Right hindlimb (tissue), 1 donor: ENCODE measurements at regions not wholly inside any gene's neighbourhood (a gene's known extent, or its start where the extent isn't known, plus 50 kb on each side); places are given as distances from the start of the nearest gene placed in this dataset.
A peak's percentile ranks its signal among the peaks of the same experiment; 100 is the strongest.
"Not testable (repeated sequence)": the region's sequence is repeated elsewhere in the genome, so short reads cannot be mapped to it uniquely, and the experiment has no call there.

Experiments used
- DNase-seq: peaks from one replicate; pipeline ENCODE4 v3.0.0-alpha.2; 2018

DNA sequence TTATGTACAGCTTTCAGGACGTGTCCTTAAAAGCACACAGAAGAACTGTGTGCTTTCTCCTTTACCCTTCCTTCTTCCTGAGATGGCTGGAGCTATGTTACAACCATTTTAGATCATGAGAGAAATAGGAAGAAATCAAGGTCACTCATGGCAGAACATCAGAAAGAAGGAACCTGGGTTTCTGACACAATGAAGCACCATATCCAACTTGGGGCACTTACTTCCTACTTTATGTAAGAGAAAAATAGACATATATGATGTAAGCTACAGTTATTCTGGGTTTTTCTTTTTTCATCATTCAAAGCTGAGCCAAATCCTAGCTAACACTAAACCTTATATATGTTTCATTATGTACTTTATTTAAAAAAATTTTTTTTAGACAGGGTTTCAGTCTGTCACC is 79.5 kb downstream of the FAM161A start:
- no peak for DNase-seq

DNA sequence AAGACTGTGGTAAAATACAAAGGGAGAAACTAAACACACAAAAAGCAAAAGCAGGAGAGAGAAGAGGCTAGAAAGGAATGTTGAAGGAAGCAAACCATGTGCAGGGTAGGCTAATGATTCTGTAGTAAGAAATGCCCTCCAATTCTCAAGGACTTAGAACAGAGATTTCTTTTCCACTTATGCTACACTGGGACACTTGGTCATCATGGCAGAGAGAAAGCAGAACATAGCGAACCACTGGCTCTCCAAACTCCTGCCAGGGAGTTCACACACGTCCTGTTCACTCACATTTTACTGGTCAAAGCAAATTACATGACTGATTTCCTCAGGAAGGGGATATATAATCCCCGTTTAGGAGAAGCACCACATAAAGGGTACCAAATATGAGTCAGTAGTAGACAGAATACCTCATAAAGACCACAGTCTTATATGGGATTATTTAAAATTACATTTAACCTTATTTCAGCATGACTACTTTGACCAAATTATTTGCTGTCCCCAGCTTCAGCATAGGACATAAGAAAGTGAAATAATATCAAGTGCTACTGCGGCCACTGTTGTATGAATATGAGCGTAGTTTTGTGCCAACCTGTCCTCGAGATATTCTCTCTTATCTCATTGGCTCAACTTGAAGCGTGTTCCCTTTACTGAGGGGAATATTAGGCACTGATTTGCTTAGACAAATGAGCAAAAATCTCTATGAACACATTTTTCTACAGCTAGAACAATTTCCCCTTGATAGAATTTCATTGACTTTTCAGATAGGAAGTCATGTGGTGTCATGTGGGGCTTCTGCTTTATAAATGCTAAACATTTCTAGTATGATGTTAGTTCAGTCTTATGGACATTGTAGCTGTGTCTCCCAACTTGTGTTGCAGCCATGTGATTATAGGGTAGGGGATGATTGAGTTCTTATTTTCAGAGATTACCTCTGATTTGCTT is 81.7 kb downstream of the FAM161A start:
- no peak for DNase-seq

DNA sequence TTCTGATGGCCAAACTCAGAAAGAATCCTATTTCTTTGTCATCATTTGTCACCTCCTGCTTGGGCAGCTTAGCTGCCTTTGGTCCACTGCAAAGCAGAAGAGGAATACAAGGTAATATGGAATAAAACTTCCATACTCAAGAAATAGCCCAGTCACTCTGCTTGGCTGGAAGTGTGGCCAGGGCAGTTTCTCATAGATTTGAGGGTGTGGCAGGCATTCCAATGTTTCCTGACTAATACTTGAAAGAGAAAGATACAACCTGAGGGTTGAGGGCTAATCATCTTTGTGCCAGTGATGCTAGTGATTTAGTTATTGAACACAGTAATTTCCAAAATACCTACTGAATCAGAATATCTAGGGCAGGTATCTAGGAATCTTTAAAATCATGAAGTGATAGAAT is 83.1 kb downstream of the FAM161A start:
- no peak for DNase-seq

DNA sequence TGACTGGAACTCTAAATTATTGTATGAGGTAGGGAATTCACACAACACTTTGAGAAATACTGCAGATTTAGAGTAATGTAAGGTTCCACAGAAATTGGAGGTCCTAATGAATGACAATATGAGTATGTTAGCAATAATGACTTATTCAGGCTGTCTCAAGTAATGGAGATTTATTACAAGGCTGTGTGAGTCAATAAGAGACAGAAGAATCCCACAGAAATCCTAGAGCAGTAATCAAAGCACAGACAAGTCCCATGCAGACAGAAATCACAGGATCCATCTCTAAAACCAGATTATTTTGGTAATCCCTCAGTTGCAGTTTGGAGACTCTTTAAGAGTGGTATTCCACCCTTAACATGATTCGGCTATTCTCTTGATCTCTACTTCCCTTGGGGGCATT is 83.6 kb downstream of the FAM161A start:
- no peak for DNase-seq

DNA sequence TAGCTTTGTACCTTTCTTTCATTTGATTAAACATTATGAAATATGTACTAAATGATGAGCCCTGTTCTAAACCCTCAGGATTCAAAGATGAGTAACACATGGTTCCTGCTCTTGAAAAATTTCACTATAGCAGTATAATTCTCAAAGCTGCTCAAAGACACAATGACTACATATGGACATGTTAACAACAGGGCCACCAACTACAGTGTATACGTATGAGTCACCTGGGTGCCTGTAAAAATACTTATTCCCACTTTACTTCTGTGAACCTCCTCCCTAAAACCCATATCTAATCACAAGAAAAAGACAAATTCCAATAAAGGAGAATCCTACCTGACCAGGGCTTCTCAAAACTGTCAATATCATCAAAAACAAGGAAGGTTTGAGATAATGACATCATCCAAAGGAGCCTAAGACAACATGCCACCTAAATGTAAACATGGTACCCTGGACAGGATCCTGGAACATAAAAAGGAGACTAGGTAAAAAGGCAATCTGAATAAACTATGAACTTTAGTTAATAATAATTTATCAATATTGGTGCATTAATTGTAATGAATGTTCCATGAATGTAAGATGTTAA is 84.7 kb downstream of the FAM161A start:
- DNase-seq = no peak

DNA sequence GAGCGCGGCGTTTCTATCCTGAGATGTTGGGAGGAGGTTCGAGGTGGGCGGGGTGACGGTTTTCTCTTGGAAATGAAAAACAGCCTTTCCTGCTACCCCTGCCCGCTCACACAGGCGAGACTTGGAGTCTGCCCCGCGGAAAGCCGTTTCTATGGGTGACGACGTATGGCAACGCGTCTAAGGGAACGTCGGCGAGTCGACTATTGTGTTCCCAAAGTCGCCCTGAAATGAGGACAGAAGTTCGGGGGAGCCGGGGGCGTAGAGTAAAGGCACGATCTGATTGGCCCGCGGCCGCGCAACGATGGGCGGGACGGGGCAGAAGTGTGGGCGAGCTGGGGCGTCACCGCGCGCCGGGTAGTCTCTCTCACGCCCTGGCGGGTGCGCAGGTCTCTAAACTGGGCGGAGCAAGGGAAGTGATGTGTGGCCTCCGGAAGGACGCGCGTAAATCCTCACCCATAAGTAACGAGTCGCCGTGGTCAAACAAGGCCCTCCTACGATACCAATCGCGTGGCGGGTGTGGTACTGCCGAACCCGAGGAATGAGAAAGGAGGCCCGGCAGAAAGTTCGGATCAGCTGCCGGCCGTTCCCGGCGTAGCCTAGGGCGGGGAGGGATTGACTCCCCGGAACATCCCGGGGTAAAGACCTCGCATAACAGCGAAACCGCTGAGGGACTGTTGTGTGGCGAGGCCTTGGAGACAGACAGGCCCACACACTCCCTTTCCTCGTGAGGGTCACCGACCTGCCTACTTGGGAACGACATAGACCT is 89.6 kb downstream of the FAM161A start:
- DNase-seq = peak; percentile 99

DNA sequence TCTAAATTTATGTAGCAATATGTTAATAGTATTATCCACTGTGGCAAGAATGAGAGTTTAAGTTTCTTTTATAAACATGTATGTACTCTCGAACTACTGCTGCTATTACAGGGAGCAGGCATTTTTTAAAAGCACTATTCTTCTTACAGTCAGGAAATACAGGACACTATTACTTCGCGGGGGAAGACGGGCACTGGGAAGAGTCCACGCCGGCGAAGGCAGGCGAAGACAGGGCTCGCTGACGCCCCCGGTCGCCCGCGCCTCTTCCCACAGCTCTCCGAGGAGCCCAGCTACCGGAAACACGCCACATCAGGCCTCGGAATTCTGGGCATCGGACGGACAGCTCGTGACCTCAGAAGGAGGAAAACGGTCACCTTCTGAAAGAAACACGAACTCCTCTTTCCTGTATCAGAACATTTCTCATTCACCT is 90.2 kb downstream of the FAM161A start:
- peak; percentile 87 for DNase-seq

DNA sequence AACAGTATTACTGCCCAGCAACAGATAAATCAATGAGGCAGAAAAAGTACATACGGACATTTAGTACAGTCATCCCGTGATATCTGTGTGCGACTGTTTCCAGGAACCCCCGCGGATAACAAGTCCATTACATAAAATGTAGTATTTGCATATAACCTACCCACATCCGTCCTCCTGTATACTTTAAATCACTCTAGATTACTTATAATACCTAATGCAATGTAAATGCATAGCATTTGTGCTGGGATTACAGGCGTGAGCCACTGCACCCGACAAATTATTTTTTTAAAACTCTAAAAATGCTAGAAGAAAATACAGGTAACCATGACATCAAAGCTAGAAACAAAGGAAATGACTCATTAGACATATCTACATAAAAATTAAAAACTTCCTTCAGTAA is 91.6 kb downstream of the FAM161A start:
- DNase-seq = no peak

DNA sequence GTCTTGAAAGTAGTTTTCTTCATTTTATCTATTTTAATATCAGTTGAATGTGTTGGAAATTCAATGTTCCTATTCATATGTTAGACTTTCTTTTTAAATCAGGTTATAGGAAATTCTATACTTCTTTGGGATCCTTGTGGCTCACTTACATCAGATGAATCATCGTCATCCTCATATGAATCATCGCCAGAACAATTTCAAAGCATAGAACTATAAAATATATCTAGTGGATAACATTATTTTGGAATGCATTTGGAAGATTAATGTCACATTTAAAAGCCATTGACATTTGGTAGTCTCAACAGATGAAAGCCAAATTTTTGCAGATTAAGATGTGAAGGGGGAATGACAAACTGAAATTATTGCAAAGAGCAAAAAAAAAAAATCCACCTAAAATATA is 94.1 kb downstream of the FAM161A start:
- DNase-seq = no peak

DNA sequence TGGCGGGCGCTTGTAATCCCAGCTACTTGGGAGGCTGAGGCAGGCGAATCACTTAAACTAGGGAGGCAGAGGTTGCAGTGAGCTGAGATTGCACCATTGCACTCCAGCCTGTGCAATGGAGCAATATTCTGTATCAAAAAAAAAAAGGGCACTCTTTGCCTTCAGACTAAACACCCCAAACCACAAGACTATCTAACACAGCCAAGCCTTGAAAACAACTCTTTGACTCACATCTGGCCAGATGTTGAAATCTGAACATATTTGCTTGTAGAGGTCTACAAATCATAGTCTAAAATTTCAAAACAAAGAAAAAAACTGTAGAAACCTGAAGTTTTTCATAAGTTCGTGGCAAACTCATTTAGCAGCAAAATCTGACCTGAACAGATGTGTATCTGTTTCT is 94.9 kb downstream of the FAM161A start:
- DNase-seq = no peak

DNA sequence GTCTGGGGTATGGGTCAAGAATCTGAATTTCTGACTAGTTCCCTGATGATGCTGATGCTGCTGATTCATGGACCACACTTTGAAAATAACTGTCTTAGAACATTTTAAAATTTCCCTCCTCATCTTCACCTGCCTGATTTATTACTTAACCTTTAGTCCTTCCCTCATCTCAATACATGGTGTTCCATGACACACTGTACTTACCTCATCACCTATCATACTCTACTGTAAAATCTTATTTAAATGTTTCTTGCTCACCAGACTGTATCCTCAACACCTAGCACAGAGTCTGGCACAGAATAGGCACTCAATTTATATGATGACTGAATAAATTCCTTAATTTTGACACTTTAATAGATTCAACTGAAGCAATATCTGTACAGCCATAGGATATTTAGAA is 95.7 kb downstream of the FAM161A start:
- DNase-seq = no peak

DNA sequence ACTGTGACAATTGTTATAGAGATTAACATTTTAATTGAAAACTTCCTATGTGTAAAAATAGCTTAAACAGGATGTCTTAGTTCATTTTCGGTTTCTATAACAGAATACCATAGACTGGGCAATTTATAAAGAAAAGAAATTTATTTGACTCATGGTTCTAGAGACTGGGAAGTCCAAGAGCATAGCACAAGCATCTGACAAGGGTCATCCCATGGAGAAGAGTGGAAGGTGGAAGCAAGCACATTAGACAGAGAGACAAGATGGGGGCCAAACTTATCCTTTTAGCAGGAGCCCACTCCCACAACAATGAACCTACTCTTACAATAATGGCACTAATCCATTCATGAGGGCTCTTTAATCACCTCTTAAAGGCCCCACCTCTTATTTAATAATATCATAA is 100.3 kb downstream of the FAM161A start:
- no peak for DNase-seq

DNA sequence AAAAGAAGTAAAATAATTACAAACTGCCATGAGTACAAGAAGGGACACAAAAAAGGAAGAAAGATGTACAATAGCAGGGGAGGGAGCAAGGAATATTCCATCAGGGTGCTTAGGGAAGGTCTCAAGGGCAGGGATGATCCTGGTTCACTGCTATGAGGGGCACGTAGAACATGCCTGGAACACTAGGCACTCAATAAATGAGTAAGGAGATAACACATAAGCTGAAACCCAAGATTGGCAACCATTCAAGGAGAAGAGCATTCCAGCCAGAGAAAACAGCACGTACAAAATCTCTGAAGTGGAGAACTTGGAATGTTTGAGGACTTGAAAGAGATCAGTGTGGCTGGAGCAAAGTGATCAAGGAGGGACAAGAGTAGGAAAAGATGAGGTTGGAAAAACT is 103.2 kb downstream of the FAM161A start:
- DNase-seq = no peak

DNA sequence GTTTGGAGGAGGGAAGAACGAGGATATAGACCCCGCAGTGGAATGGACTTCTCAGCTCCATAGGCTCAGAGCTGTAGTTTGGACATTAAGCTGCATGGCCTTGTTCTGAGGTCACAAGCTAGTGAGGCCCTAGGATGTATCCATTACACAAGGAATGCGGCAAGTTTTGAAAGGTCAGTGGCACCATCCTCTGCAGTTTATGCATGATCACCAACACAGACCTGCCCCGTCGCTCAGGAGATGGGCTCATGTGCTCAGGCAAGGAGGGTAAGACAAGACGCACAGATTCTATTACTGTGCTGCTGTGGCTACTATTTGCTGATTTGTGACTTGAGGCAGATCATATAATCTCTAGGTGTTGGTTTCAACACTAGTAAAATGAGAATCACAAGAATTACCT is 110.9 kb downstream of the FAM161A start:
- no peak for DNase-seq

DNA sequence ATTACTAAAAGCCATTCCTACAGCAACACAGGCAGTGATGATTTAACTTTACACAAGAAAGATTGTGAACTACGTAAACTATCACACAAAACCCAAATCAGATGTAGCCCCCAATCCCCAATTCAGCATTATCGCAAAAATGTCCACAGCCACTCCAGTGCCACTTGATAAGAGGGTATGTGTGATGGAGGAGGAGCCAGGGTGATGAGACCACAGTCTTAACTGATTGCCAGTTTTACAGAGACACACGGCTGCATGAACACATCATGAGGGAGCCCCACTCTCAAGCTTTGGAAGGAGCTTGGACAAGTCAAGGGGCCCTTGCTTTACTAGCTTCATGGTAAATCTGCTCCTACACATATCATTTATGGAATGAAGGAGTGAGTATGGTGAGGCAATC is 116.0 kb downstream of the FAM161A start:
- no peak for DNase-seq

DNA sequence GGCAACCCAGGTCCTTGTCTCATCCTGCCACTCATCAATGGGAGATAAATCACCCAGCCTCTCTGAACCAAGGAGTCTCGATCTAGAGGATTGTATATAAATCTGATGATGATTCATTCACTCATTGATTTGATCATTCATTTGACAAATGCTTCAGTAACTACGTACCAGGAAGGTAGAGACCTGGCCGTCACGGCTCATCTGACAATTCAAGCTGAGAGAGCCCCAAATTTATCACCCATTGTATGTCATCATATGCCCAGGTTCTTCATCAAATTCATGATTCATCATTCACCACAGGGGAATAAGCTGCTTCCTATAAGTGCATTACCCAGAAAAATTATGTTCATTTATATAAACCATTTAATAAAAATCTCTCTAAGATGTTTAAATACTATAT is 116.9 kb downstream of the FAM161A start:
- DNase-seq = no peak

DNA sequence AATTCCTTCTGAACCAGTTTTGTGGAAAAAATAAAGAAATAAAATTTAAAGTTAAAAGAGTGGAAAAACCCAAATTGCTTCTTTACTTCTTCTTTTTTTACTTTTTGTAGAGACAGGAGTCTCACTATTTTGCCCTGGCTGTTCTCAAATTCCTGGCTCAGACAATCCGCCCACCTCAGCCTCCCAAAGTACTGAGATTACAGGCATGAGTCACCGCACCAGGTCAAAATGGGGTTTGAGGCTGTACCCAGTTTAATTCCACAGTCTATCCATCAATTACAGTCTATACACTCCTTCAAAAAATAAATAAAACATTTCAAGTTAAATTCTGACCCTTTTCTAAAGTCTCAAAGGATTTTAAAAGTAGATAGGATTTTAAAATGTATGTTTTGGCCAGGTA is 120.3 kb downstream of the FAM161A start:
- no peak for DNase-seq

DNA sequence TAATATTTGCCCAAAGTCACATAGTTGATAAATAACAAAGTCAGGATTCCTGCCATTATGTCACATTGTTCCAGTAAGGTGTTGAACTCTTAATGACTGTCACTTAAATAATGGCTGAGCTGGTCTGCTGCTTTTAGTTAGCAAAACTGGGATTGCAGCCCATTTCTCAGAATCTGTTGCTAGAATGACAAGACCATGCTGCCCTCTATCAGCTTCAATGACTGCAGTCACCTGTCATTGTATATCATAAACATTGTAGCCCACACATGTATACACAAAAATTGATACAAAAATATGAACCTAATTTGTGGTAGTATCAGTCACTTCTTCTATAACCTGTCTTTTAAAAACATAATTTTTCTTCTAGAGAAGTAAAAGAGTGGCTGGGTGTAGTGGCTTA is 121.1 kb downstream of the FAM161A start:
- no peak for DNase-seq

DNA sequence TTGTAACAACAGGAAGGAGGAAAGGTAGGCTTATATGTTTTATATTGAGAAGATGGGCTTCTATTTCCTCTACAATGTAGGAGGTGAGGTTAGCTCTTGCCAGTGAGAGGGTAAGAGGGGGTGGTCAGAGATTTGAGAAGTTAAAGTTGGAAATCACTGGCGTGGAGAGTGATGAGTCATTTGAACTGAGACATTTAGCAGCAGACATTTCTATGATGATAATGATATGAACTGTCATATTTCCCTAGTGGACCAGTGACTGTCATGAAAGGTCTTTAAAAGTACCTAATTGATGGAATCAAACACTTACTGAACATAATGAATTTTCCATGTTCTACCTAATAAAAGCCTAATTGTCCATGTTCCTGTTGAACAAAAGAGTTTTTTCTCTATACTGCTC is 126.1 kb downstream of the FAM161A start:
- DNase-seq = no peak

DNA sequence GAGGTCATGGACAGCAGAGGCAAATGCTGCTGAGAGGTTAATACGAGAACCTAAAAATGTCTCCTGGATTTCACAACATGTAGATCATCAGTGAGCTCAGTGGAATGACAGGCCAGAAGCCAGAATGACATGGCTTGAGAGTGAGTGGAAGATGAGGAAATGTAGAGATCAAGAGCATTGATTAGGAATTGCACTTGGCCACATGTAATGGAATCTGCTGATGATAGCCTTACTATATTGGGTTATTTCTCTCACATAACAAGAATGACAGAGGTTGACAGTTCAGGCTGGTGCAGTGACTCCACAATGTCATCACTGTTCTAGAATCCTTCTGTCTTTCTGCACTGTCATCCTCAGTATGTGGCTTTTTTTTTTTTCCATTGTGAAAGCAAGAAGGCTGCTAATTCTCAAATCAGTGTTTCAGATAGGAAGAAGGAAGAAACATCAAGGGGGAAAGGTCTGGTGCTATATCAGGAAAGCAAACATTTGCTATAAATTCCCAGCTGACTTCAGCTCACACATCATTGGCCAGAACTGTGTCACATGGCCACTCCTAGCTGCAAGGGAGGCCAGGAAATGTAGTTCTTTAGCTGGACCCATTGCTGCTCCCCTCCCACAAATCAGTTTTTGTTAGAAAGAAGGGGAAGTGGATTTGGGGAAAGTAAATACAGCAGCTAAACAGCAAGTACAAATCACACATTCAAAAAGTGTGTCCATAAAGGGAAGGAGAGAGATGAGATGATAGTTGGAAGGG is 127.2 kb downstream of the FAM161A start:
- DNase-seq = no peak

DNA sequence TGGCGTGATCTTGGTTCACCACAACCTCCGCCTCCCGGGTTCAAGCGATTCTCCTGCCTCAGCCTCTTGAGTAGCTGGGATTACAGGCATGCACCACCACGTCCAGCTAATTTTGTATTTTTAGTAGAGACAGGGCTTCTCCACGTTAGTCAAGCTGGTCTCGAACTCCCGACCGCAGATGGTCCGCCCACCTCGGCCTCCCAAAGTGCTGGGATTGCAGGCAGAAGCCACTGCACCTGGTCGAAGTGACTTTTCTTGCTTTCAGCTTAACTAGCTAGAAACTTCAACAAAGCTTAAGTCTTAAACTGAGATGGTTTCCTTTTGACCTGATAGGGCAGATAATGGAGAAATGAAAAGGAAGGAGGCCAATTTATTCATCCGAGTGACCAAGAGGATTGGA is 130.5 kb downstream of the FAM161A start:
- DNase-seq = not testable (repeated sequence)

DNA sequence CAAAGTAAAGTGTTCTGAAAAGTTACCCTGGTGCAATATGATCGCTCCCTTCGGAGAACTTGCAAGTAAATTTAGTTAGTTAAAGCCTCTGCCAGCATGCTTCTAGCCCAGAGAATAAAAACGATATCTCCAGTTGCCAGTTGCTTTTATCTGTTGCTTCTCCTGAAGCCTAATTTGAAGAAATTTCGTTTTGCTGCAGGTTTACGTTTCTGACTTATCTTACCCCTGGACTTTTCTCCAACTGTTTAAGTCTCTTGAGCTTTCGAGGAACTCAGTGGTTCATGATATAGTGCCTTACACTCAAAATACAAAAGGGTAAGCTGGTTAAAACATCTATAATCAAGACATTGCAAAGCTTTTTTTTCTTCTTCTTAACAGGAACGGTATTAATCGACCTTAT is 131.1 kb downstream of the FAM161A start:
- DNase-seq = no peak

DNA sequence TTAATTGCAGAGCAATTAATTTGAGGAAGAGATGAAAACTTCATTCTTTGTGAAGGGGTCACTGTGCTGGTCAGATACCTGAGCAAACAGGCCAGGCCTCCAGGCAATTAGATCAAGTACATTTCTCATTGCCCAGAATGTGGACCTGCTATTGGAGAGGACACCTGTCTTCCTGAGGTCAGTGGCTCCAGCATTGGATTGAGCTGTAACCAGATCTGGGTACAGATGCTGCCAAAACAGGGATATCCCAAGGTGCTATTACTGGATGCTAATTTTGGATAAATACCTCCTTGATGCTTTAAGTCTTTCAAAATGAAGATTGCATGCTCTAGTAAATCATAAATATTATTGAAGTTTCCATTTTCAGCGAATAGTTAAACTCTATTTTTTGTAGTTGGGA is 131.5 kb downstream of the FAM161A start:
- no peak for DNase-seq
